Transverse colon (tissue), 4 donors: ENCODE measurements at regions not wholly inside any gene's neighbourhood (a gene's known extent, or its start where the extent isn't known, plus 50 kb on each side); places are given as distances from the start of the nearest gene placed in this dataset.

Experiments
- EP300 ChIP-seq: sonication (generic); formaldehyde crosslinking; IDR thresholded peaks from one replicate; pipeline ENCODE4 v1.6.1; 2017; ENCODE audit warnings: antibody characterized with exemption, low read depth
- POLR2A ChIP-seq: fragments of 450-650 bp; IDR thresholded peaks from one replicate; pipeline ENCODE4 v1.6.1; 2016; ENCODE audit warnings: antibody characterized with exemption, mild to moderate bottlenecking, moderate library complexity
- POLR2AphosphoS5 ChIP-seq, 3 donors: sonication (generic); formaldehyde crosslinking; IDR thresholded peaks; one replicate each; pipeline ENCODE4 v1.6.1; 2016; ENCODE audit warnings: antibody characterized with exemption in 3 of 3
- TF ChIP-seq, protein P1 (sequence below), 5 experiments: fragments of 200-600 bp in 3 of 5; fragments of 450-650 bp in 2 of 5; sonication (generic) in 3 of 5; IDR thresholded peaks; 1 replicate in 2 of 5; 2 replicates in 3 of 5; pipeline ENCODE4 v1.5.1; 2016 to 2017; ENCODE audit warnings: antibody characterized with exemption in 5 of 5, inconsistent platforms in 3 of 5, mild to moderate bottlenecking in 2 of 5, moderate library complexity in 1 of 5

DNA sequence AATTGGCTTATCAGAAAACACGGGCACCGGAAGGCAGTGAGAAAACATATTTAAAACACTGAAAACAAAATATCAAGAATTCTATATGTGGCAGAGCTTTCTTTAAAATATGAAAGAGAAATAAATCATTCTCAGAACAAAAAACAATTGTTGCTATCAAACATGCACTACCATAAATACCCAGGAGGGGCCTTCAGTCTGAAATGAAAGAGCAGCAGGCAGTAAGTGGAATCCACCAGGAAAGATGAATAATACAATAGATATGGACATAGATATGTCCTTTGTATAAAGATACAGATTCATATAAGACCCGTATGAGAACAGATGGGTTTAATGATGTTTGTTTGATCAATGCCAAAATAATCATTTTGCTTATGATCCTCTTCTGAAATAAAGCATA, 142.0 kb downstream of the TMEM18 start:
- TF ChIP-seq, protein P1, sequence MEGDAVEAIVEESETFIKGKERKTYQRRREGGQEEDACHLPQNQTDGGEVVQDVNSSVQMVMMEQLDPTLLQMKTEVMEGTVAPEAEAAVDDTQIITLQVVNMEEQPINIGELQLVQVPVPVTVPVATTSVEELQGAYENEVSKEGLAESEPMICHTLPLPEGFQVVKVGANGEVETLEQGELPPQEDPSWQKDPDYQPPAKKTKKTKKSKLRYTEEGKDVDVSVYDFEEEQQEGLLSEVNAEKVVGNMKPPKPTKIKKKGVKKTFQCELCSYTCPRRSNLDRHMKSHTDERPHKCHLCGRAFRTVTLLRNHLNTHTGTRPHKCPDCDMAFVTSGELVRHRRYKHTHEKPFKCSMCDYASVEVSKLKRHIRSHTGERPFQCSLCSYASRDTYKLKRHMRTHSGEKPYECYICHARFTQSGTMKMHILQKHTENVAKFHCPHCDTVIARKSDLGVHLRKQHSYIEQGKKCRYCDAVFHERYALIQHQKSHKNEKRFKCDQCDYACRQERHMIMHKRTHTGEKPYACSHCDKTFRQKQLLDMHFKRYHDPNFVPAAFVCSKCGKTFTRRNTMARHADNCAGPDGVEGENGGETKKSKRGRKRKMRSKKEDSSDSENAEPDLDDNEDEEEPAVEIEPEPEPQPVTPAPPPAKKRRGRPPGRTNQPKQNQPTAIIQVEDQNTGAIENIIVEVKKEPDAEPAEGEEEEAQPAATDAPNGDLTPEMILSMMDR (IDR thresholded peaks at IDR 0.05) = no peak
- TF ChIP-seq POLR2A (no peak), POLR2AphosphoS5 (IDR thresholded peaks at IDR 0.05) (no peak), EP300 (no peak)
